Neural cell (in vitro differentiated cells): ENCODE measurements at regions not wholly inside any gene's neighbourhood (a gene's known extent, or its start where the extent isn't known, plus 50 kb on each side); places are given as distances from the start of the nearest gene placed in this dataset.

Experiments used
- CTCF ChIP-seq: fragments of 450-650 bp; IDR thresholded peaks from 2 replicates; pipeline ENCODE4 v1.5.1; 2014; ENCODE audit warnings: antibody characterized with exemption, mild to moderate bottlenecking, moderate library complexity; ENCODE audit not compliant: poor library complexity, severe bottlenecking
- EZH2 ChIP-seq: fragments of 200-600, 300-800 bp; shearing (Covaris generic), sonication (generic); IDR thresholded peaks from 2 replicates; pipeline ENCODE4 v1.6.1; 2014; ENCODE audit warnings: antibody characterized with exemption, low read length, borderline replicate concordance, mild to moderate bottlenecking; ENCODE audit not compliant: insufficient read depth, poor library complexity, severe bottlenecking
- POLR2AphosphoS5 ChIP-seq: IDR thresholded peaks from 2 replicates; pipeline ENCODE4 v1.6.1; 2012

- peak; percentile 48 for TF ChIP-seq POLR2AphosphoS5
- no peak for TF ChIP-seq CTCF
- no peak for TF ChIP-seq EZH2
Measured at GRCh38 chr3:116552246-116552645, 107.0 kb upstream of the LSAMP start.
